ENCODE measurements at regions not wholly inside any gene's neighbourhood (a gene's known extent, or its start where the extent isn't known, plus 50 kb on each side); places are given as distances from the start of the nearest gene placed in this dataset.

GRCh38 chr13:82934000-82934399 lies 948.3 kb downstream of the SLITRK1 start:
- DNase-seq, result no peak

- no peak for DNase-seq
Observed at GRCh38 chr13:82925114-82925513, 957.2 kb downstream of the SLITRK1 start.

- DNase-seq, result no peak
Observed at GRCh38 chr13:82917984-82918383, 964.3 kb downstream of the SLITRK1 start.

GRCh38 chr13:82912564-82912963 lies 969.7 kb downstream of the SLITRK1 start:
- no peak for DNase-seq

GRCh38 chr13:82905071-82905470 lies 977.2 kb downstream of the SLITRK1 start:
- no peak for DNase-seq

- DNase-seq, result no peak
Observed at GRCh38 chr13:82900453-82900852, 981.8 kb downstream of the SLITRK1 start.

- no peak for DNase-seq
Observed at GRCh38 chr13:82898586-82898985, 983.7 kb downstream of the SLITRK1 start.

GRCh38 chr13:82879921-82880320 lies 1002.4 kb downstream of the SLITRK1 start:
- no peak for DNase-seq

GRCh38 chr13:82878536-82878935 lies 1003.7 kb downstream of the SLITRK1 start:
- DNase-seq, result no peak

- no peak for DNase-seq
Observed at GRCh38 chr13:82867284-82867683, 1015.0 kb downstream of the SLITRK1 start.

GRCh38 chr13:82850644-82851043 lies 1031.6 kb downstream of the SLITRK1 start:
- no peak for DNase-seq

- DNase-seq, result no peak
Observed at GRCh38 chr13:82848766-82849165, 1033.5 kb downstream of the SLITRK1 start.

GRCh38 chr13:82847595-82847994 lies 1034.7 kb downstream of the SLITRK1 start:
- DNase-seq, result no peak

- no peak for DNase-seq
Observed at GRCh38 chr13:82833923-82834322, 1048.4 kb downstream of the SLITRK1 start.

GRCh38 chr13:82829040-82829439 lies 1053.2 kb downstream of the SLITRK1 start:
- no peak for DNase-seq

GRCh38 chr13:82827724-82828123 lies 1054.5 kb downstream of the SLITRK1 start:
- DNase-seq, result no peak

GRCh38 chr13:82822935-82823334 lies 1059.3 kb downstream of the SLITRK1 start:
- DNase-seq, result no peak

- DNase-seq, result no peak
Observed at GRCh38 chr13:82817133-82817532, 1065.1 kb downstream of the SLITRK1 start.

GRCh38 chr13:82815791-82816190 lies 1066.5 kb downstream of the SLITRK1 start:
- DNase-seq, result no peak

- DNase-seq, result no peak
Observed at GRCh38 chr13:82803341-82803740, 1078.9 kb downstream of the SLITRK1 start.

GRCh38 chr13:82802528-82802927 lies 1079.7 kb downstream of the SLITRK1 start:
- no peak for DNase-seq

- no peak for DNase-seq
Observed at GRCh38 chr13:82800391-82800790, 1081.9 kb downstream of the SLITRK1 start.

- no peak for DNase-seq
Observed at GRCh38 chr13:82797876-82798275, 1084.4 kb downstream of the SLITRK1 start.

GRCh38 chr13:82791035-82791434 lies 1091.2 kb downstream of the SLITRK1 start:
- no peak for DNase-seq

GRCh38 chr13:82772816-82773215 lies 1109.5 kb downstream of the SLITRK1 start:
- DNase-seq, result no peak

- DNase-seq, result no peak
Observed at GRCh38 chr13:82766732-82767321, 1115.4 kb downstream of the SLITRK1 start.
